Mesothelial cell of epicardium (in vitro differentiated cells): ENCODE measurements at regions not wholly inside any gene's neighbourhood (a gene's known extent, or its start where the extent isn't known, plus 50 kb on each side); places are given as distances from the start of the nearest gene placed in this dataset.

ENCODE experiments used
- DNase-seq, 2 experiments: peaks; one replicate each; pipeline ENCODE4 v3.0.0; 2021; ENCODE audit warnings: low spot score in 2 of 2; ENCODE audit not compliant: unreplicated experiment in 2 of 2
- H3K27ac Mint-ChIP-seq: 2 replicates; pipeline ENCODE4 v1.8.0; 2021; ENCODE audit warnings: mixed read lengths
- H3K27me3 Mint-ChIP-seq: 2 replicates; pipeline ENCODE4 v1.8.0; 2021; ENCODE audit warnings: low read depth, mixed read lengths
- H3K36me3 Mint-ChIP-seq: 2 replicates; pipeline ENCODE4 v1.8.0; 2021; ENCODE audit warnings: mixed read lengths
- H3K4me1 Mint-ChIP-seq: 2 replicates; pipeline ENCODE4 v1.8.0; 2021; ENCODE audit warnings: mixed read lengths
- H3K4me3 Mint-ChIP-seq: 2 replicates; pipeline ENCODE4 v1.8.0; 2021; ENCODE audit warnings: mild to moderate bottlenecking, moderate library complexity, mixed read lengths
- H3K9me3 Mint-ChIP-seq: 2 replicates; pipeline ENCODE4 v1.8.0; 2021; ENCODE audit warnings: mixed read lengths
- TF ChIP-seq, protein P1 (sequence below): fragments of 200-600 bp; sonication (generic); IDR thresholded peaks from one replicate; pipeline ENCODE4 v1.5.0; 2021; ENCODE audit warnings: antibody characterized with exemption; ENCODE audit not compliant: unreplicated experiment

DNA sequence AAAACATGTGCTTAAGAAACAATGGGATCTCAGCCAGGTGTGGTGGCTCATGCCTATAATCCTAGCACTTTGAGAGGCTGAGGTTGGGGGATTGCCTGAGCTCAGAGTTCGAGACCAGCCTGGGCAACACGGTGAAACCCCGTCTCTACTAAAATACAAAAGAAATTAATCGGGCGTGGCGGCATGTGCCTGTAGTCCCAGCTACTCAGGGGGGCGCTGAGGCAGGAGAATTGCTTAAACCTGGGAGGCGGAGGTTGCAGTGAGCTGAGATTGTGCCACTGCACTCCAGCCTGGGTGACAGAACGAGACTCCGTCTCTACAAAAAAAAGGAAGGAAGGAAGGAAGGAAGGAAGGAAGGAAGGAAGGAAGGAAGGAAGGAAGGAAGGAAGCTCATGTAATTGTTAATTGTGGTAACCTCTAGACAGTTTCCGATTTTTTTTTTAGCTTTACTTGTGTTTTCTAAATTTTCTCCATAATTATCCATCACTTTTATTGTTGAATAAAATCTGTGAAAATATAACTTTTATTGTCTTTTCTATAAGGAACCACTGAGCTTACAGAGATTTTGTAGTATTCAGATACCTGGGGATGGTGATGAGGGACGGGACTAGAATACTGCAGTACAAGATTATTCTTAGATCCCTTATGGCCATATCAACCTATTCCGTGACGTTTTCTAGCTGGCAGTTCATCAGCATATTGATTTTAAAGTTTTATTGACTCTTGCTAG lies 506.9 kb downstream of the NR2F2 start:
- TF ChIP-seq, protein P1, sequence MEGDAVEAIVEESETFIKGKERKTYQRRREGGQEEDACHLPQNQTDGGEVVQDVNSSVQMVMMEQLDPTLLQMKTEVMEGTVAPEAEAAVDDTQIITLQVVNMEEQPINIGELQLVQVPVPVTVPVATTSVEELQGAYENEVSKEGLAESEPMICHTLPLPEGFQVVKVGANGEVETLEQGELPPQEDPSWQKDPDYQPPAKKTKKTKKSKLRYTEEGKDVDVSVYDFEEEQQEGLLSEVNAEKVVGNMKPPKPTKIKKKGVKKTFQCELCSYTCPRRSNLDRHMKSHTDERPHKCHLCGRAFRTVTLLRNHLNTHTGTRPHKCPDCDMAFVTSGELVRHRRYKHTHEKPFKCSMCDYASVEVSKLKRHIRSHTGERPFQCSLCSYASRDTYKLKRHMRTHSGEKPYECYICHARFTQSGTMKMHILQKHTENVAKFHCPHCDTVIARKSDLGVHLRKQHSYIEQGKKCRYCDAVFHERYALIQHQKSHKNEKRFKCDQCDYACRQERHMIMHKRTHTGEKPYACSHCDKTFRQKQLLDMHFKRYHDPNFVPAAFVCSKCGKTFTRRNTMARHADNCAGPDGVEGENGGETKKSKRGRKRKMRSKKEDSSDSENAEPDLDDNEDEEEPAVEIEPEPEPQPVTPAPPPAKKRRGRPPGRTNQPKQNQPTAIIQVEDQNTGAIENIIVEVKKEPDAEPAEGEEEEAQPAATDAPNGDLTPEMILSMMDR = no peak
- Mint-ChIP-seq H3K9me3 (peaks cover 39% of the 10 kb centered on the region), H3K27ac (no peak overlapping the region), H3K4me3 (no peak overlapping the region), H3K4me1 (no peaks in the 10 kb centered on the region), H3K36me3 (peaks cover 2% of the 10 kb centered on the region), H3K27me3 (no peaks in the 10 kb centered on the region)
- DNase-seq = no peak

DNA sequence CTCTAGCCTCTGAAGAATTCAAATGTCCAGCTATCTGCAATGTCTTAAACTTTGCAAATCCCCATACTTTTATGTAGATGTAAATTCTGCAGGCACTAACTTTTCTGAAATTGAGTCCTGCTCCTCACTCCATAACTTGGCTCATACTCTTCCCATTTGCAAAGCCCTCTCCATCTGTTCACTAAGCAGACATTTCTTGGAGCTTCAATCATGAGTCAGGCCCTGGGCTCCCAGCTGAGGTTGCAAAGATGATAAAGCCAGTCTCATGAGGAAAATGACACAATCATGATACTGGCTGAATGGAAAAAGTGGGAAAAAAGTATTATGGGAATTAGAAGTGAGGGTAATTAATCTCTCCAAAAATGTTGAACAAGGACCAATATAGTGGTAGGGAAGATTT lies 507.6 kb downstream of the NR2F2 start:
- no peaks in the 10 kb centered on the region for H3K4me1 Mint-ChIP-seq
- H3K27ac Mint-ChIP-seq = no peak overlapping the region
- no peaks in the 10 kb centered on the region for H3K27me3 Mint-ChIP-seq
- no peak overlapping the region for H3K4me3 Mint-ChIP-seq
- TF ChIP-seq, protein P1 = no peak
- DNase-seq = no peak
- peaks cover 2% of the 10 kb centered on the region for H3K36me3 Mint-ChIP-seq
- peaks cover 41% of the 10 kb centered on the region for H3K9me3 Mint-ChIP-seq

- DNase-seq = no peak
- Mint-ChIP-seq H3K4me1 (peaks cover 21% of the 10 kb centered on the region), H3K27ac (peak overlapping the region; percentile 49), H3K9me3 (peaks cover 29% of the 10 kb centered on the region), H3K36me3 (peaks cover 5% of the 10 kb centered on the region), H3K27me3 (peaks cover 1% of the 10 kb centered on the region), H3K4me3 (no peak overlapping the region)
- TF ChIP-seq, protein P1 = no peak
These were observed 518.9 kb downstream of the NR2F2 start for GRCh38 chr15:96849271-96849900.

- Mint-ChIP-seq H3K36me3 (no peaks in the 10 kb centered on the region), H3K4me1 (peaks cover 21% of the 10 kb centered on the region), H3K27me3 (peaks cover 1% of the 10 kb centered on the region), H3K4me3 (no peak overlapping the region), H3K27ac (no peak overlapping the region), H3K9me3 (peaks cover 13% of the 10 kb centered on the region)
- TF ChIP-seq, protein P1 = no peak
- no peak for DNase-seq
These were observed 521.1 kb downstream of the NR2F2 start for GRCh38 chr15:96851613-96852012.

- DNase-seq = no peak
- Mint-ChIP-seq H3K4me3 (no peak overlapping the region), H3K27me3 (peaks cover 4% of the 10 kb centered on the region), H3K9me3 (peaks cover 4% of the 10 kb centered on the region), H3K4me1 (no peaks in the 10 kb centered on the region), H3K36me3 (no peaks in the 10 kb centered on the region), H3K27ac (no peak overlapping the region)
- TF ChIP-seq, protein P1 = no peak
These were observed 528.2 kb downstream of the NR2F2 start for GRCh38 chr15:96858694-96859093.
